AML-193 (cell line): ENCODE measurements at regions not wholly inside any gene's neighbourhood (a gene's known extent, or its start where the extent isn't known, plus 50 kb on each side); places are given as distances from the start of the nearest gene placed in this dataset.
"Not testable (repeated sequence)": the region's sequence is repeated elsewhere in the genome, so short reads cannot be mapped to it uniquely, and the experiment has no call there.

Experiments
- DNase-seq, 2 experiments: peaks; one replicate each; lab custom pipeline; 2025; lab: John Stamatoyannopoulos, UW

DNA sequence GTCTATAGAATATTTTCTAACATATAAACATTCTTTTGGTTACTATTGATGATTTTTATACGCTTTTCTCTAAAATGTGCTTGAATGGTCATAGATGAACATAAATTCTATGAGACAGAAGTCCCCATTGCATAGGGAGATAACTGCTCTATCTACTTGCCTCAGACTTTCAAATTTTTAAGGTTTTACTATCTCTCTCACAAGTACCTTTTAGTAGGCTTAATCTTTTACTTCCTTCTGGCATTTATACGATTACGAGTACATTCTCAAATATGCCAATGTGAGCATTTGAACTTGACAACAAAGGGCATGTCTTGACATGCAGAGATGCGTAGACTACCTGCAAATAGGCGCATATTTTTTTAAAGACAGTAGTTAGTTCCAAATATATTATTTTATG, 935.9 kb upstream of the LRATD1 start:
- DNase-seq: no peak

DNA sequence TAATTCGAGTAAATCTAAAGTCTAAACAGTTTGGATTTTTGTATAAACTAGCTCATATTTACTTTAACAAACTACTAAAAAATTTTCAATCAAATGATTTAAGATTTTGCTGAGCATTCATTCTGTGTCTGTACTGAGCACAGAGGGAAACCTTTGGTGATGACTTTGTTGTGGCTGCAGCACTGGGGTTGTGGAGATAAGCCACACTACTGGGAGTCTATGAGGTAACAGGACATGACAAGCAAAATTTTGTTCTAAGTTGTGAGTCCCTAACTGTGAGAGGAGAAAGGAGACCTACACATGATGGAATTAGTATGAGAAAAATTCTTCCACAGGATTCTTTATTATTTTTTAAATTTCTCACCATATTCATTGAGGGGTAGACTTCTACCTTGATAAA, 933.7 kb upstream of the LRATD1 start:
- no peak for DNase-seq

- not testable (repeated sequence) for DNase-seq
Measured at GRCh38 chr2:13699939-13700338, 932.6 kb upstream of the LRATD1 start.

- DNase-seq: no peak
Measured at GRCh38 chr2:13711154-13711553, 921.4 kb upstream of the LRATD1 start.

GRCh38 chr2:13714466-13714865, 918.1 kb upstream of the LRATD1 start:
- DNase-seq: no peak

GRCh38 chr2:13725945-13726344, 906.6 kb upstream of the LRATD1 start:
- no peak for DNase-seq

GRCh38 chr2:13745330-13745729, 887.2 kb upstream of the LRATD1 start:
- DNase-seq: no peak

- DNase-seq: no peak
Measured at GRCh38 chr2:13751955-13752354, 880.6 kb upstream of the LRATD1 start.

DNA sequence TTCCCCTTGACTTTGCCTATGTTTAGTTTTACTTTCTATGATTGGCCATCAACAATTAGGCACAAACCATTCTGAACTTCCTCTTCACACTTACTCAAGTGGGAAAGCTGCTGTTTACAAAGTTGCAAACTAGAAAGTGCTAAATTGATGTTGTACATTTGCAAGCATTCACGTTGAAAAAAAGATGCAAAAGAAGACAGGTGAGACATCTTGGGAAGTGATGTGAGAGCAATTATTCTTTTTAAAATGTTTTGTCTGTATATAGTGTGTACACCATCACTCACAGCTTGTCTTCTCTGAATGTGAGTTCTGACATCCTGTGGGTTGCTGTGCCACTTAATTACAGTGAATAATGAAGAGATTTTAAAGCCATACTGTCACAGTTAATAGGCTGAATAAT, 874.1 kb upstream of the LRATD1 start:
- no peak for DNase-seq

- no peak for DNase-seq
Measured at GRCh38 chr2:13768274-13768673, 864.2 kb upstream of the LRATD1 start.

GRCh38 chr2:13770279-13770678, 862.2 kb upstream of the LRATD1 start:
- DNase-seq: no peak

DNA sequence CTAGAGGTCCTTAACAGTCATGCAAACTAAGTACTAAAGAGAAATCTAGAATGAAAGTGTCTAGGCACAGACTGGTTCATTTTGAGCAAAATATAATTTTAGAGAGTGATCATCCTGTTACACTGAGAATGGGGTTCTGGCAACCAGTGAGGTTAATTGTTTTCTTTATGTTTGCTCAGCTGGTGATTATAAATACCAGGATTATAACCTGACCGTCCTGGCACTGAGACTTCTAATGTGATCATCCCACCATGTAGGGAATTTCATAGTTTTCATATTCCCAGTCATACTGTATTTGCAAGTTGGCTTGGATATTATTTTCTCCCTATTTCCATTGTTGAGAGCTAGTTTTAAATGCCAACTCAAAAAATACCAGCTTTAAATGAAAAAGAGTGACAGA, 852.5 kb upstream of the LRATD1 start:
- no peak for DNase-seq

DNA sequence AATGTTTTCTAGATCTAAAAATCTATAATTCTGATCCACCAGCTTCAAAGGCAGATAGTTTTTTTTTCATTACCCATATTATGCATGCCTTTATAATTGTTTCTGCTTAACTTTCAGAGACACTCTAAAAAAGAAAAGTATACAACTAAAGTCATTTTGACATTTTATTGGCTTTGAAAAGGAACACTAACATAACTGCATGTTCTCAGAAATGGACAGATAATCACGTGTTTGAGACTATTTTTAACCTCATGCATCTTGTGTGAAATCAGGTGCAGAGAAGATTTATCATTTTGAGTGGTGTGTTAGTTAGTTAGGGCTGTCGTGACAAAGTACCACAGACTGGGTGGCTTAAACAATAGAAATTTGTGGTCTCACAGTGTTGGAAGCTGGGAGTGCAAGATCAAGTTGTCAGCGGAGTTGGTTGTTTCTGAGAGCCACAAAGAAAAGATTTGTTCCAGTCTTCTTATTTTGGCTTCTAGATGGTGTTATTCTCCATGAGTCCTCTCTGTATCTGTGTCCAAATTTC, 841.4 kb upstream of the LRATD1 start:
- DNase-seq: no peak

DNA sequence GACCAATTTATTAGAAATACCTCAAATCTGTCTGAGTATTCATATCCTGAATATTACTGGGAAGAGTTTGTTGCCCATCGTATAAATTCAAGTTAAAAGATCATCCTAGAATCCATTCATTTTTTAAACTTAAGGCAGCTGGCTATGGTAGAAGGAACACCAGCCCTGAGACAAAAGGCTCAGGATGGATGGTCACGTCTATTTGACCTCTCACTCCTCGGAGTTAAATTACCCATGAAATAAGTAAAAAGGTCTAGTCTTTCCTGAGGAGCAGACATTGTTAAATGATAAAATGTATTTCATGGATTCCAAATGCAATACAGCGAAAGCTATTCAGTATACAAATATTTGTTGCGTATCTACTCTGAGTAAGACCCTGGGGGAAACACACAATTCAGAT, 826.0 kb upstream of the LRATD1 start:
- no peak for DNase-seq

DNA sequence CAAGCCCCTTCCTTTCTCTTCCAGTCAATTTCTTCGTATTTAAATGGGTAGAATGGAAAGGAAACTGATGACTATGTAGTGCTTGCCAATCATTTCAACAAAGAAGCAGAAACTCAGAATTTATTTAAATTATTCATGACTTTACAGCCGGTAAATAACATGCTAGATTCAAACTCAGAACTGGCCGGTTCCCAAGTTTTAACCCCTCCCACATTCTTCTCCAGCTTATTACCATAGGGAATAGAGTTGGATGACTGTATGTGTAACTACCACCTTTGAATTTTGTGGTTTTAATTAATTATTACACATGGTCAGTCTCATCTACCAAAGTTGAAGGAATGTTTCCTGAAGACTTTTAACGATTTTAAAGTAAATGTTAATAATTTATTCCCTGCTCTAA, 819.3 kb upstream of the LRATD1 start:
- DNase-seq: no peak

DNA sequence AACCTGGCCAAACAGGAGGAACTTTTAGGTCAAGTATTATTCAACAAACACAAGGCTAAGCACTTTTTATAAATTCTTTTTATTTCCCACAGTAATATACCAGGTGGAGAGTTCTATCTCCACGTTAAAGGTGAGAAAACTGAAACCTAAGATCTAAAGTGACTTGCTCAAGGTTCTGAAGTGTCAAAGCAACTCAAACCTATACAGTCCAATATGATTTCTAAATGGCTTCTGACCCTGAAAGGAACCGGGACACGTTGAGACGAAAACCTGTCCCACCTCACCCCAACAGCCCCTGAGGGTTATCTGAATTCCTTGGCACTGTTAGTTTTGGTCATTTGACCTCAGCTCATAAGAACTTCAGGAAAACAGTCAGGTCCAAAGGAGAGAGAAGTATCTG, 814.5 kb upstream of the LRATD1 start:
- no peak for DNase-seq

- DNase-seq: no peak
Measured at GRCh38 chr2:13819896-13820295, 812.6 kb upstream of the LRATD1 start.

GRCh38 chr2:13821255-13821880, 811.1 kb upstream of the LRATD1 start:
- DNase-seq: no peak

GRCh38 chr2:13822365-13822764, 810.2 kb upstream of the LRATD1 start:
- no peak for DNase-seq

DNA sequence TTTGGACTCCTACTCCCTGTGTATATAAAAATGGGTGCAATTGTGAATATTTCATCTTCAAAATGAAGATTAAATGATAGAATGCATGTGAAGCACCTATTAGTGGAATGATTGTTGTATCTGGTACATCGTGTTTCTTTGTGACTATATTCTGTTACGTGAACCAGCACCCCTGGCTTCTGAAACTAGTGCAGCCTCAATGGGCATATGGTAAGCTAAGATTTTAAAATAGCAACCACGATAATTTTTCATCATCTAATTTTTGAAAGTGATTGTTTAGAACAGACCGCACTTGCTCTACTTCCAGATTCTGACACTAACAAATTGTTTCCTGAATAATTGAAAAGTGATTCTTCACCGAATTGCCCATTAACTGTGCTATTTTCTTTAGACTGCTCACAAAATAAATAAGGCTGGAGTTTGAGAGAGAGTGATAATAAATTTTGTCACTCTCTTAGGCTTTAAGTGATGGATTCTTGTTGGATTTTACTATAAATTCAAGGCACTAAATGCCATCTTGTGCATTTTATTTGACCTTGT, 806.1 kb upstream of the LRATD1 start:
- DNase-seq: no peak

GRCh38 chr2:13858626-13859025, 773.9 kb upstream of the LRATD1 start:
- no peak for DNase-seq

DNA sequence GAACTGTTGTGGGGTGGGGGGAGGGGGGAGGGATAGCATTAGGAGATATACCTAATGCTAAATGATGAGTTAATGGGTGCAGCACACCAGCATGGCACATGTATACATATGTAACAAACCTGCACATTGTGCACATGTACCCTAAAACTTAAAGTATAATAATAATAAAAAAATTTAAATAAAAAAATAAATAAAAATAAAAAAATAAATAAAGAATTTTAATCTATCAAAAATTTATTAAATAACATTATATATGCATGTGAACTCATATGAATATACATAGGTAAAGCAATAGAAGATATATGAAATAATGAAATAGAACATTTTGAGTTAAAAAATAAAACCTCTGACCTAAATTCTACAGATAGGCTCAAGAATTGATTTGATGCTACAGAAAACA, 764.2 kb upstream of the LRATD1 start:
- not testable (repeated sequence) for DNase-seq

GRCh38 chr2:13876491-13877037, 756.0 kb upstream of the LRATD1 start:
- no peak for DNase-seq

- DNase-seq: no peak
Measured at GRCh38 chr2:13877571-13877970, 754.9 kb upstream of the LRATD1 start.
